ENCODE measurements at regions not wholly inside any gene's neighbourhood (a gene's known extent, or its start where the extent isn't known, plus 50 kb on each side); places are given as distances from the start of the nearest gene placed in this dataset.

DNA sequence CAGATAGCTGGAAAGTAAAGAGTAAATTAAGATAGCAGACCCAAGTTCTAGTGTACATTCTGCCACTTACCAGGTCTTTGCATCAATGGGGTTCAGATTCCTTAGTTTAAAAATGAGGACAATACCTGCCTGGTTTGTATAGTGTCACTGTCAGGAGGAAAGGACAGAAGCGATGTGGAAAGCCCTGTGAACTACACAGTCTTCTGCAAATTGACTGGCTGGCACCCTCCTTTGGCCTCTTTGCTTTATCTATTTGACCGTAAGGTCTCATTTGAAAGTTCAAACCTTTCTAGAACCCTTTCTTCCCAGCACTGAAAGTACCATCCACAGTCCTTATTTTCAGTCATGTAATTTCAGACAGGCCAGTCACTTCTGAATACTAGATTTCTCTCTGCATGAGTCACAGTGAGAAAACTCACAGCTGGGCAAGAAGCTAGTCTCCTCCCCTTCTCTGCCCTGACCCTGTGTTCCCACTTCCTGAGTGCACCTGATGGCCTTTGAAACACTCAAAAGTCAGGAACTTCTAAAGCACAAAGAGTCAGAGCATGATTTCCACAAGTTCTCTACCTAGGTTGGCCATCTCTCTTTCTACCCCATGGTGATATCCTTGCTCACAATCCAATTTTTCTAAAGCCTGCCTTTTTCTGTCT lies 91.3 kb upstream of the RASEF start:
- no peaks in the 10 kb centered on the region for H3K4me1 ChIP-seq (replicated peaks in 1 of 2; ENCODE audit: control insufficient read depth in 2 of 2, insufficient read depth in 2 of 2, low read length in 2 of 2)
- H3K9ac ChIP-seq (ENCODE audit: insufficient read depth in 1 of 2, low read depth in 2 of 2, low read length in 2 of 2), result no peak overlapping the region
- H4K20me1 ChIP-seq (replicated peaks; ENCODE audit: control insufficient read depth, insufficient read depth, low read length), result no peaks in the 10 kb centered on the region
- ChIA-PET CTCF (ENCODE audit: low intra/inter-chr PET ratio) (no interaction called here), POLR2A (no interaction called here)
- no peak overlapping the region for H2AFZ ChIP-seq (ENCODE audit: low read depth, low read length)
- no peak overlapping the region for H3K4me2 ChIP-seq (ENCODE audit: insufficient read depth, low read length)
- no peaks in the 10 kb centered on the region for H3K36me3 ChIP-seq (ENCODE audit: control insufficient read depth, insufficient read depth, low read length)
- no peak overlapping the region for H3K27ac ChIP-seq (ENCODE audit: extremely low read depth, low read depth, low read length)
- no peak overlapping the region for H3K4me3 ChIP-seq
- in situ Hi-C loops (cut with MboI) (no loop called here), intact Hi-C loops (cut with micrococcal nuclease) (no loop called here)
- FAIRE-seq, result no peak
- ATAC-seq, result no peak
- no peaks in the 10 kb centered on the region for H3K79me2 ChIP-seq (ENCODE audit: control insufficient read depth, insufficient read depth, low read length)
- no peaks in the 10 kb centered on the region for H3K9me1 ChIP-seq (ENCODE audit: control insufficient read depth, insufficient read depth, low read length)
- WGBS (ENCODE audit: insufficient coverage, low coverage, missing lambda C conversion rate), result 0% methylated on average over 1 of the region's 2 CpGs
- no TSS peak for BruUV-seq (replicated peaks)
- H3K27me3 ChIP-seq (ENCODE audit: control insufficient read depth in 2 of 2, insufficient read depth in 2 of 2, low read length in 2 of 2), result no peaks in the 10 kb centered on the region
- no peaks in the 10 kb centered on the region for H3K9me3 ChIP-seq (replicated peaks; ENCODE audit: control insufficient read depth, insufficient read depth, low read depth, low read length)
- no peak for DNase-seq (ENCODE audit: extremely low read depth in 1 of 4, low spot score in 3 of 4)
- TF ChIP-seq NR3C1 (CRISPR knock-in tag; IDR thresholded peaks at IDR 0.05) (no peak), NFIC (IDR thresholded peaks at IDR 0.05) (no peak), FOXM1 (IDR thresholded peaks at IDR 0.05; ENCODE audit: low read depth) (no peak), FOXM1 (CRISPR knock-in tag; IDR thresholded peaks at IDR 0.05; ENCODE audit: low read depth) (no peak), IRF2 (CRISPR knock-in tag; IDR thresholded peaks at IDR 0.05) (no peak), CHD1 (IDR thresholded peaks at IDR 0.05; ENCODE audit: low read length) (no peak), ZEB2 (IDR thresholded peaks at IDR 0.05) (no peak), MAFF (IDR thresholded peaks at IDR 0.05; ENCODE audit: low read length) (no peak), CBX3 (IDR thresholded peaks at IDR 0.05; ENCODE audit: borderline replicate concordance in 1 of 2, low read length in 2 of 2) (no peak), EWSR1 (IDR thresholded peaks at IDR 0.05; ENCODE audit: borderline replicate concordance, low read depth, partially characterized antibody) (no peak)
- TF ChIP-seq, protein P1, sequence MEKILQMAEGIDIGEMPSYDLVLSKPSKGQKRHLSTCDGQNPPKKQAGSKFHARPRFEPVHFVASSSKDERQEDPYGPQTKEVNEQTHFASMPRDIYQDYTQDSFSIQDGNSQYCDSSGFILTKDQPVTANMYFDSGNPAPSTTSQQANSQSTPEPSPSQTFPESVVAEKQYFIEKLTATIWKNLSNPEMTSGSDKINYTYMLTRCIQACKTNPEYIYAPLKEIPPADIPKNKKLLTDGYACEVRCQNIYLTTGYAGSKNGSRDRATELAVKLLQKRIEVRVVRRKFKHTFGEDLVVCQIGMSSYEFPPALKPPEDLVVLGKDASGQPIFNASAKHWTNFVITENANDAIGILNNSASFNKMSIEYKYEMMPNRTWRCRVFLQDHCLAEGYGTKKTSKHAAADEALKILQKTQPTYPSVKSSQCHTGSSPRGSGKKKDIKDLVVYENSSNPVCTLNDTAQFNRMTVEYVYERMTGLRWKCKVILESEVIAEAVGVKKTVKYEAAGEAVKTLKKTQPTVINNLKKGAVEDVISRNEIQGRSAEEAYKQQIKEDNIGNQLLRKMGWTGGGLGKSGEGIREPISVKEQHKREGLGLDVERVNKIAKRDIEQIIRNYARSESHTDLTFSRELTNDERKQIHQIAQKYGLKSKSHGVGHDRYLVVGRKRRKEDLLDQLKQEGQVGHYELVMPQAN (IDR thresholded peaks at IDR 0.05; ENCODE audit: borderline replicate concordance), result no peak
- TF ChIP-seq, protein P2, sequence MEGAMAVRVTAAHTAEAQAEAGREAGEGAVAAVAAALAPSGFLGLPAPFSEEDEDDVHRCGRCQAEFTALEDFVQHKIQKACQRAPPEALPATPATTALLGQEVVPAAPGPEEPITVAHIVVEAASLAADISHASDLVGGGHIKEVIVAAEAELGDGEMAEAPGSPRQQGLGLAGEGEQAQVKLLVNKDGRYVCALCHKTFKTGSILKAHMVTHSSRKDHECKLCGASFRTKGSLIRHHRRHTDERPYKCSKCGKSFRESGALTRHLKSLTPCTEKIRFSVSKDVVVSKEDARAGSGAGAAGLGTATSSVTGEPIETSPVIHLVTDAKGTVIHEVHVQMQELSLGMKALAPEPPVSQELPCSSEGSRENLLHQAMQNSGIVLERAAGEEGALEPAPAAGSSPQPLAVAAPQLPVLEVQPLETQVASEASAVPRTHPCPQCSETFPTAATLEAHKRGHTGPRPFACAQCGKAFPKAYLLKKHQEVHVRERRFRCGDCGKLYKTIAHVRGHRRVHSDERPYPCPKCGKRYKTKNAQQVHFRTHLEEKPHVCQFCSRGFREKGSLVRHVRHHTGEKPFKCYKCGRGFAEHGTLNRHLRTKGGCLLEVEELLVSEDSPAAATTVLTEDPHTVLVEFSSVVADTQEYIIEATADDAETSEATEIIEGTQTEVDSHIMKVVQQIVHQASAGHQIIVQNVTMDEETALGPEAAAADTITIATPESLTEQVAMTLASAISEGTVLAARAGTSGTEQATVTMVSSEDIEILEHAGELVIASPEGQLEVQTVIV (CRISPR knock-in tag; IDR thresholded peaks at IDR 0.05; ENCODE audit: borderline replicate concordance), result no peak
- TF ChIP-seq, protein P3, sequence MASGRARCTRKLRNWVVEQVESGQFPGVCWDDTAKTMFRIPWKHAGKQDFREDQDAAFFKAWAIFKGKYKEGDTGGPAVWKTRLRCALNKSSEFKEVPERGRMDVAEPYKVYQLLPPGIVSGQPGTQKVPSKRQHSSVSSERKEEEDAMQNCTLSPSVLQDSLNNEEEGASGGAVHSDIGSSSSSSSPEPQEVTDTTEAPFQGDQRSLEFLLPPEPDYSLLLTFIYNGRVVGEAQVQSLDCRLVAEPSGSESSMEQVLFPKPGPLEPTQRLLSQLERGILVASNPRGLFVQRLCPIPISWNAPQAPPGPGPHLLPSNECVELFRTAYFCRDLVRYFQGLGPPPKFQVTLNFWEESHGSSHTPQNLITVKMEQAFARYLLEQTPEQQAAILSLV (tag; IDR thresholded peaks at IDR 0.05), result no peak
- TF ChIP-seq, protein P4, sequence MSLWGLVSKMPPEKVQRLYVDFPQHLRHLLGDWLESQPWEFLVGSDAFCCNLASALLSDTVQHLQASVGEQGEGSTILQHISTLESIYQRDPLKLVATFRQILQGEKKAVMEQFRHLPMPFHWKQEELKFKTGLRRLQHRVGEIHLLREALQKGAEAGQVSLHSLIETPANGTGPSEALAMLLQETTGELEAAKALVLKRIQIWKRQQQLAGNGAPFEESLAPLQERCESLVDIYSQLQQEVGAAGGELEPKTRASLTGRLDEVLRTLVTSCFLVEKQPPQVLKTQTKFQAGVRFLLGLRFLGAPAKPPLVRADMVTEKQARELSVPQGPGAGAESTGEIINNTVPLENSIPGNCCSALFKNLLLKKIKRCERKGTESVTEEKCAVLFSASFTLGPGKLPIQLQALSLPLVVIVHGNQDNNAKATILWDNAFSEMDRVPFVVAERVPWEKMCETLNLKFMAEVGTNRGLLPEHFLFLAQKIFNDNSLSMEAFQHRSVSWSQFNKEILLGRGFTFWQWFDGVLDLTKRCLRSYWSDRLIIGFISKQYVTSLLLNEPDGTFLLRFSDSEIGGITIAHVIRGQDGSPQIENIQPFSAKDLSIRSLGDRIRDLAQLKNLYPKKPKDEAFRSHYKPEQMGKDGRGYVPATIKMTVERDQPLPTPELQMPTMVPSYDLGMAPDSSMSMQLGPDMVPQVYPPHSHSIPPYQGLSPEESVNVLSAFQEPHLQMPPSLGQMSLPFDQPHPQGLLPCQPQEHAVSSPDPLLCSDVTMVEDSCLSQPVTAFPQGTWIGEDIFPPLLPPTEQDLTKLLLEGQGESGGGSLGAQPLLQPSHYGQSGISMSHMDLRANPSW (CRISPR knock-in tag; IDR thresholded peaks at IDR 0.05), result no peak

All from K562 (cell line).